Hematopoietic multipotent progenitor cell treated with erythropoietin and hydrocortisone succinate and interleukin-3 and kit ligand, for 8 days (in vitro differentiated cells): ENCODE measurements at regions not wholly inside any gene's neighbourhood (a gene's known extent, or its start where the extent isn't known, plus 50 kb on each side); places are given as distances from the start of the nearest gene placed in this dataset.

Source experiments
- DNase-seq: peaks from one replicate; pipeline ENCODE4 v3.0.0-alpha.2; 2015

GRCh38 chr1:208808301-208808700, 564.1 kb upstream of the PLXNA2 start:
- DNase-seq = no peak

- no peak for DNase-seq
Observed at GRCh38 chr1:208809876-208810275, 565.7 kb upstream of the PLXNA2 start.

GRCh38 chr1:208818770-208819445, 574.7 kb upstream of the PLXNA2 start:
- DNase-seq = no peak

- DNase-seq = no peak
Observed at GRCh38 chr1:208820580-208821212, 576.5 kb upstream of the PLXNA2 start.

GRCh38 chr1:208821939-208822338, 577.8 kb upstream of the PLXNA2 start:
- DNase-seq = no peak

- DNase-seq = no peak
Observed at GRCh38 chr1:208825300-208825699, 581.1 kb upstream of the PLXNA2 start.

- DNase-seq = no peak
Observed at GRCh38 chr1:208829595-208829994, 585.4 kb upstream of the PLXNA2 start.

- no peak for DNase-seq
Observed at GRCh38 chr1:208834381-208835096, 590.4 kb upstream of the PLXNA2 start.

GRCh38 chr1:208835097-208835463, 590.9 kb upstream of the PLXNA2 start:
- no peak for DNase-seq

GRCh38 chr1:208835781-208836180, 591.6 kb upstream of the PLXNA2 start:
- no peak for DNase-seq

- no peak for DNase-seq
Observed at GRCh38 chr1:208837242-208837641, 593.1 kb upstream of the PLXNA2 start.

GRCh38 chr1:208841436-208841835, 597.3 kb upstream of the PLXNA2 start:
- DNase-seq = no peak

- no peak for DNase-seq
Observed at GRCh38 chr1:208842451-208842850, 598.3 kb upstream of the PLXNA2 start.

GRCh38 chr1:208844158-208844557, 600.0 kb upstream of the PLXNA2 start:
- DNase-seq = no peak

- DNase-seq = no peak
Observed at GRCh38 chr1:208848854-208849253, 604.7 kb upstream of the PLXNA2 start.

GRCh38 chr1:208850442-208850841, 606.3 kb upstream of the PLXNA2 start:
- DNase-seq = no peak

GRCh38 chr1:208851366-208851765, 607.2 kb upstream of the PLXNA2 start:
- no peak for DNase-seq

GRCh38 chr1:208852911-208853310, 608.7 kb upstream of the PLXNA2 start:
- DNase-seq = no peak

- no peak for DNase-seq
Observed at GRCh38 chr1:208855403-208855802, 611.2 kb upstream of the PLXNA2 start.

GRCh38 chr1:208857465-208857864, 613.3 kb upstream of the PLXNA2 start:
- DNase-seq = no peak

GRCh38 chr1:208858738-208859137, 614.6 kb upstream of the PLXNA2 start:
- no peak for DNase-seq

GRCh38 chr1:208864366-208864965, 620.3 kb upstream of the PLXNA2 start:
- DNase-seq = no peak

- no peak for DNase-seq
Observed at GRCh38 chr1:208866386-208866955, 622.3 kb upstream of the PLXNA2 start.

- DNase-seq = no peak
Observed at GRCh38 chr1:208868554-208868953, 624.4 kb upstream of the PLXNA2 start.
